Panc1 (cell line): ENCODE measurements at regions not wholly inside any gene's neighbourhood (a gene's known extent, or its start where the extent isn't known, plus 50 kb on each side); places are given as distances from the start of the nearest gene placed in this dataset.
"Not testable (repeated sequence)": the region's sequence is repeated elsewhere in the genome, so short reads cannot be mapped to it uniquely, and the experiment has no call there.

Source experiments
- ATAC-seq: fragments of 200-7000 bp; cut with Tn5 transposase; 2 replicates; pipeline ENCODE4 v1.9.1; 2020; ENCODE audit warnings: mild to moderate bottlenecking, moderate library complexity
- BruUV-seq: library from RNA; stranded (reverse); fragments of 400-500 nt; replicated peaks from 2 replicates; lab custom pipeline; 2021; lab: Mats Ljungman, UMichigan
- CTCF ChIA-PET: fragments of 300-600 bp; sonication (Branson Sonifier 250); formaldehyde crosslinking; loops from one replicate; lab custom pipeline; 2022; ENCODE audit warnings: antibody characterized with exemption; lab: Charles Lee
- POLR2A ChIA-PET: fragments of 300-600 bp; sonication (Branson Sonifier 250); formaldehyde crosslinking; loops from one replicate; lab custom pipeline; 2022; ENCODE audit warnings: antibody characterized with exemption; lab: Charles Lee
- DNase-seq: peaks from one replicate; pipeline ENCODE4 v3.0.0-alpha.2; 2010; ENCODE audit warnings: low read depth, low spot score
- H3K27ac ChIP-seq: 2 replicates; pipeline ENCODE4 v1.5.1; 2011; ENCODE audit warnings: mild to moderate bottlenecking, low read length, inconsistent platforms
- H3K27me3 ChIP-seq: fragments of 200-500 bp; sonication (Bioruptor generic); 2 replicates; pipeline ENCODE4 v1.6.0; 2014; ENCODE audit warnings: low read length, inconsistent platforms; ENCODE audit not compliant: control insufficient read depth, insufficient read depth
- H3K36me3 ChIP-seq: fragments of 200-500 bp; sonication (Bioruptor generic); 2 replicates; pipeline ENCODE4 v1.5.1; 2014; ENCODE audit warnings: inconsistent platforms, mild to moderate bottlenecking, low read length, moderate library complexity; ENCODE audit not compliant: control insufficient read depth, insufficient read depth
- H3K4me1 ChIP-seq: 2 replicates; pipeline ENCODE4 v1.5.1; 2011; ENCODE audit warnings: inconsistent platforms, mild to moderate bottlenecking, low read length, moderate library complexity; ENCODE audit not compliant: control insufficient read depth, insufficient read depth
- H3K4me3 ChIP-seq, 2 experiments: 2 replicates each; pipeline ENCODE4 v1.5.1; 2011 to 2012; ENCODE audit warnings: low read depth in 2 of 2, low read length in 2 of 2, mild to moderate bottlenecking in 2 of 2, inconsistent platforms in 1 of 2, moderate library complexity in 1 of 2
- H3K9me3 ChIP-seq: fragments of 200-500 bp; sonication (Bioruptor generic); 2 replicates; pipeline ENCODE4 v1.5.1; 2014; ENCODE audit warnings: low read depth, mild to moderate bottlenecking, inconsistent platforms, low read length, moderate library complexity; ENCODE audit not compliant: control insufficient read depth, insufficient read depth
- CTCF ChIP-seq: fragments of 450-650 bp; IDR thresholded peaks from 2 replicates; pipeline ENCODE4 v1.5.1; 2017; ENCODE audit warnings: mild to moderate bottlenecking
- POLR2AphosphoS5 ChIP-seq: IDR thresholded peaks from 2 replicates; pipeline ENCODE4 v1.6.1; 2012; ENCODE audit warnings: mild to moderate bottlenecking, low read depth, low read length, moderate library complexity
- REST ChIP-seq, 2 experiments: IDR thresholded peaks; 2 replicates each; pipeline ENCODE4 v1.6.1; 2011 to 2012; ENCODE audit warnings: low read depth in 2 of 2, control low read depth in 1 of 2, low read length in 1 of 2, mild to moderate bottlenecking in 1 of 2, moderate library complexity in 1 of 2; ENCODE audit not compliant: insufficient read depth in 1 of 2
- SIN3A ChIP-seq: IDR thresholded peaks from 2 replicates; pipeline ENCODE4 v1.6.1; 2012; ENCODE audit warnings: low read depth, mild to moderate bottlenecking, low read length, moderate library complexity, borderline replicate concordance; ENCODE audit not compliant: insufficient read depth
- TCF7L2 ChIP-seq: IDR thresholded peaks from 2 replicates; pipeline ENCODE4 v1.6.1; 2011; ENCODE audit warnings: mild to moderate bottlenecking, low read depth, low read length, inconsistent platforms
- in situ Hi-C: cut with HindIII; loops from 2 replicates; pipeline ENCODE4 v1.10.0; 2016; ENCODE audit warnings: low sequenced_read_pairs, low pct_unique_long_range_greater_than_20kb
- intact Hi-C: fragments of 100-400 bp; cut with micrococcal nuclease; formaldehyde crosslinking; loops from one replicate; pipeline ENCODE4 v1.10.0; 2022; ENCODE audit not compliant: unreplicated experiment

- no peaks in the 10 kb centered on the region for H3K36me3 ChIP-seq
- ChIA-PET POLR2A (no interaction called here), CTCF (no interaction called here)
- intact Hi-C loops (no loop called here), in situ Hi-C loops (no loop called here)
- no peak overlapping the region for H3K27ac ChIP-seq
- TF ChIP-seq SIN3A, result no peak
- TF ChIP-seq POLR2AphosphoS5, result no peak
- no peak for TF ChIP-seq TCF7L2
- no peak for TF ChIP-seq CTCF
- TF ChIP-seq REST (IDR thresholded peaks at IDR 0.05; ENCODE audit: insufficient read depth in 1 of 2, low read depth in 2 of 2, low read length in 1 of 2), result no peak
- H3K4me1 ChIP-seq, result no peaks in the 10 kb centered on the region
- ATAC-seq (no peak), DNase-seq (no peak)
- H3K9me3 ChIP-seq, result no peaks in the 10 kb centered on the region
- no peaks in the 10 kb centered on the region for H3K27me3 ChIP-seq
- H3K4me3 ChIP-seq, result no peak overlapping the region
- BruUV-seq, result no TSS peak
These were observed 307.9 kb upstream of the ZFP42 start for GRCh38 chr4:187687697-187688096.

- H3K27me3 ChIP-seq, result no peaks in the 10 kb centered on the region
- DNase-seq, result no peak
- TF ChIP-seq POLR2AphosphoS5 (no peak), CTCF (no peak)
- POLR2A ChIA-PET, result no interaction called here
- H3K36me3 ChIP-seq, result no peaks in the 10 kb centered on the region
- CTCF ChIA-PET, result no interaction called here
- intact Hi-C loops, result no loop called here
- no peaks in the 10 kb centered on the region for H3K9me3 ChIP-seq
- ATAC-seq, result no peak
- no peak overlapping the region for H3K4me3 ChIP-seq
- H3K4me1 ChIP-seq, result no peaks in the 10 kb centered on the region
- no peak overlapping the region for H3K27ac ChIP-seq
- BruUV-seq, result no TSS peak
- in situ Hi-C loops, result no loop called here
These were observed 302.9 kb upstream of the ZFP42 start for GRCh38 chr4:187692626-187693025.

GRCh38 chr4:187695531-187695930, 300.0 kb upstream of the ZFP42 start:
- intact Hi-C loops, H3K36me3 ChIP-seq, H3K27ac ChIP-seq, H3K27me3 ChIP-seq, POLR2A ChIA-PET, DNase-seq, H3K4me1 ChIP-seq, H3K9me3 ChIP-seq, in situ Hi-C loops, CTCF ChIA-PET, ATAC-seq, H3K4me3 ChIP-seq, BruUV-seq: not testable (repeated sequence)
